HG03354 (cell line): ENCODE measurements at regions not wholly inside any gene's neighbourhood (a gene's known extent, or its start where the extent isn't known, plus 50 kb on each side); places are given as distances from the start of the nearest gene placed in this dataset.

ENCODE experiments used
- ATAC-seq: cut with Tn5 transposase; IDR thresholded peaks from one replicate; pipeline ENCODE4 v1.9.1; 2021; ENCODE audit warnings: mild to moderate bottlenecking; ENCODE audit not compliant: unreplicated experiment, poor library complexity, severe bottlenecking

- ATAC-seq, result no peak
Observed at GRCh38 chr9:82588301-82589180, 474.4 kb downstream of the RASEF start.

- ATAC-seq, result no peak
Observed at GRCh38 chr9:82590845-82591244, 472.1 kb downstream of the RASEF start.

- ATAC-seq, result no peak
Observed at GRCh38 chr9:82593501-82593900, 469.4 kb downstream of the RASEF start.

GRCh38 chr9:82597241-82598203 is 465.4 kb downstream of the RASEF start:
- no peak for ATAC-seq

- no peak for ATAC-seq
Observed at GRCh38 chr9:82598241-82599039, 464.5 kb downstream of the RASEF start.

- ATAC-seq, result no peak
Observed at GRCh38 chr9:82599336-82599949, 463.5 kb downstream of the RASEF start.

GRCh38 chr9:82600536-82601292 is 462.2 kb downstream of the RASEF start:
- ATAC-seq, result no peak

GRCh38 chr9:82601293-82601771 is 461.6 kb downstream of the RASEF start:
- no peak for ATAC-seq

GRCh38 chr9:82604947-82605656 is 457.8 kb downstream of the RASEF start:
- ATAC-seq, result no peak

- ATAC-seq, result no peak
Observed at GRCh38 chr9:82605657-82606031, 457.3 kb downstream of the RASEF start.

- ATAC-seq, result no peak
Observed at GRCh38 chr9:82606071-82606470, 456.9 kb downstream of the RASEF start.

GRCh38 chr9:82606492-82607382 is 456.2 kb downstream of the RASEF start:
- ATAC-seq, result no peak

GRCh38 chr9:82608487-82608886 is 454.5 kb downstream of the RASEF start:
- no peak for ATAC-seq

- ATAC-seq, result no peak
Observed at GRCh38 chr9:82612942-82613341, 450.0 kb downstream of the RASEF start.

- no peak for ATAC-seq
Observed at GRCh38 chr9:82613498-82613897, 449.4 kb downstream of the RASEF start.

- ATAC-seq, result no peak
Observed at GRCh38 chr9:82616545-82616944, 446.4 kb downstream of the RASEF start.

- ATAC-seq, result no peak
Observed at GRCh38 chr9:82621447-82621846, 441.5 kb downstream of the RASEF start.
